Smooth muscle cell (in vitro differentiated cells): ENCODE measurements at regions not wholly inside any gene's neighbourhood (a gene's known extent, or its start where the extent isn't known, plus 50 kb on each side); places are given as distances from the start of the nearest gene placed in this dataset.

ENCODE experiments used
- DNase-seq: peaks from one replicate; lab custom pipeline; 2025; ENCODE audit not compliant: unreplicated experiment; lab: John Stamatoyannopoulos, UW
- H2AFZ ChIP-seq: fragments of 200-600 bp; sonication (generic); 2 replicates; pipeline ENCODE4 v1.6.0; 2016; ENCODE audit warnings: antibody characterized with exemption, low read depth, mild to moderate bottlenecking
- H3F3A ChIP-seq: fragments of 200-600 bp; sonication (generic); 2 replicates; pipeline ENCODE4 v1.6.0; 2017; ENCODE audit warnings: antibody characterized with exemption, low read depth
- H3K27ac ChIP-seq: fragments of 200-600 bp; sonication (generic); 2 replicates; pipeline ENCODE4 v1.5.1; 2016; ENCODE audit warnings: low read depth, mild to moderate bottlenecking
- H3K27me3 ChIP-seq: fragments of 200-600 bp; sonication (generic); 2 replicates; pipeline ENCODE4 v1.6.1; 2016; ENCODE audit warnings: low read depth, mild to moderate bottlenecking
- H3K36me3 ChIP-seq: fragments of 200-600 bp; sonication (generic); 2 replicates; pipeline ENCODE4 v1.5.1; 2016; ENCODE audit warnings: low read depth
- H3K4me1 ChIP-seq: fragments of 200-600 bp; sonication (generic); 2 replicates; pipeline ENCODE4 v1.5.1; 2016; ENCODE audit warnings: low read depth
- H3K4me2 ChIP-seq: fragments of 200-600 bp; sonication (generic); 2 replicates; pipeline ENCODE4 v1.6.0; 2016; ENCODE audit warnings: mild to moderate bottlenecking
- H3K4me3 ChIP-seq: fragments of 200-600 bp; sonication (generic); 2 replicates; pipeline ENCODE4 v1.5.1; 2016; ENCODE audit warnings: mild to moderate bottlenecking
- H3K79me2 ChIP-seq: fragments of 200-600 bp; sonication (generic); 2 replicates; pipeline ENCODE4 v1.6.0; 2016; ENCODE audit warnings: low read depth, mild to moderate bottlenecking
- H3K9ac ChIP-seq: fragments of 200-600 bp; sonication (generic); 2 replicates; pipeline ENCODE4 v1.6.0; 2016; ENCODE audit warnings: low read depth
- H3K9me3 ChIP-seq: fragments of 200-600 bp; sonication (generic); replicated peaks from 2 replicates; pipeline ENCODE4 v1.5.1; 2016; ENCODE audit warnings: low read depth
- H4K20me1 ChIP-seq: fragments of 200-600 bp; sonication (generic); 2 replicates; pipeline ENCODE4 v1.6.0; 2016; ENCODE audit warnings: low read depth
- WGBS: methylation state at CpG from one replicate; pipeline ENCODE4 v1.1.7; 2016; ENCODE audit warnings: low lambda C conversion rate; 5-methylcytosine and 5-hydroxymethylcytosine counted together
- TF ChIP-seq, protein P1 (sequence below): fragments of 200-600 bp; sonication (generic); IDR thresholded peaks from 2 replicates; pipeline ENCODE4 v1.5.1; 2017; ENCODE audit warnings: borderline replicate concordance, mild to moderate bottlenecking, antibody characterized with exemption; ENCODE audit not compliant: insufficient read depth, poor library complexity, severe bottlenecking

- H3F3A ChIP-seq = no peaks in the 10 kb centered on the region
- TF ChIP-seq, protein P1, sequence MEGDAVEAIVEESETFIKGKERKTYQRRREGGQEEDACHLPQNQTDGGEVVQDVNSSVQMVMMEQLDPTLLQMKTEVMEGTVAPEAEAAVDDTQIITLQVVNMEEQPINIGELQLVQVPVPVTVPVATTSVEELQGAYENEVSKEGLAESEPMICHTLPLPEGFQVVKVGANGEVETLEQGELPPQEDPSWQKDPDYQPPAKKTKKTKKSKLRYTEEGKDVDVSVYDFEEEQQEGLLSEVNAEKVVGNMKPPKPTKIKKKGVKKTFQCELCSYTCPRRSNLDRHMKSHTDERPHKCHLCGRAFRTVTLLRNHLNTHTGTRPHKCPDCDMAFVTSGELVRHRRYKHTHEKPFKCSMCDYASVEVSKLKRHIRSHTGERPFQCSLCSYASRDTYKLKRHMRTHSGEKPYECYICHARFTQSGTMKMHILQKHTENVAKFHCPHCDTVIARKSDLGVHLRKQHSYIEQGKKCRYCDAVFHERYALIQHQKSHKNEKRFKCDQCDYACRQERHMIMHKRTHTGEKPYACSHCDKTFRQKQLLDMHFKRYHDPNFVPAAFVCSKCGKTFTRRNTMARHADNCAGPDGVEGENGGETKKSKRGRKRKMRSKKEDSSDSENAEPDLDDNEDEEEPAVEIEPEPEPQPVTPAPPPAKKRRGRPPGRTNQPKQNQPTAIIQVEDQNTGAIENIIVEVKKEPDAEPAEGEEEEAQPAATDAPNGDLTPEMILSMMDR = no peak
- no peak for DNase-seq
- H3K4me3 ChIP-seq = no peak overlapping the region
- no peak overlapping the region for H3K27ac ChIP-seq
- H3K27me3 ChIP-seq = no peaks in the 10 kb centered on the region
- H3K9ac ChIP-seq = no peak overlapping the region
- 43% methylated on average over 1 of the region's 1 CpG for WGBS
- no peaks in the 10 kb centered on the region for H3K9me3 ChIP-seq
- no peaks in the 10 kb centered on the region for H3K4me1 ChIP-seq
- no peak overlapping the region for H3K4me2 ChIP-seq
- H4K20me1 ChIP-seq = no peaks in the 10 kb centered on the region
- no peak overlapping the region for H2AFZ ChIP-seq
- no peaks in the 10 kb centered on the region for H3K36me3 ChIP-seq
- no peaks in the 10 kb centered on the region for H3K79me2 ChIP-seq
These were observed 381.2 kb upstream of the FAR2 start for GRCh38 chr12:28767836-28768348.

DNA sequence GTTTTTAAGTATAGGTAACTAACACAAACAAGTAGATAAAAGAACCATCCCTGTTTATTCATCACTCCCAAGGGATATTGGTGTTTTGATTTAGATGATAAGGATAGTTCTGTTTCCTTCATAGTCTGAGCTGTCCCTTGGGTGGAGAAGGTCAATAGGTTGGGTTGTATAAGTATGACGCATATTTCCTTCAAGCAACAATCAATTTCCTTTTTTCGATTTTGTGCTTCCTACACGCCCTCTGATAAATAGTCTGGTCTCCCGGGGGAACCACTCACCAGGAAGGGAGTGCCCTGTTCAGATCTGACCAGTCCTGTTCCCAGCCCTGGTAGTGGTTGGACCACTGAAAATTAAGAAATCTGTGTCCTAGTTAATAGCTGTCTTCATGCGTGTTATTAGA lies 378.8 kb upstream of the FAR2 start:
- Histone ChIP-seq H3K4me2 (no peak overlapping the region), H3K79me2 (no peaks in the 10 kb centered on the region), H3K27ac (no peak overlapping the region), H3K4me3 (no peak overlapping the region), H3K9ac (no peak overlapping the region), H2AFZ (no peak overlapping the region), H3F3A (no peaks in the 10 kb centered on the region), H3K9me3 (no peaks in the 10 kb centered on the region), H4K20me1 (no peaks in the 10 kb centered on the region), H3K36me3 (no peaks in the 10 kb centered on the region), H3K4me1 (no peaks in the 10 kb centered on the region), H3K27me3 (no peaks in the 10 kb centered on the region)
- TF ChIP-seq, protein P1 = no peak
- WGBS = 94% methylated on average over 5 of the region's 5 CpGs
- DNase-seq = no peak

GRCh38 chr12:28771968-28772367 lies 377.1 kb upstream of the FAR2 start:
- H3K4me3 ChIP-seq = no peak overlapping the region
- no peak overlapping the region for H3K9ac ChIP-seq
- no peak overlapping the region for H3K27ac ChIP-seq
- H3K4me1 ChIP-seq = no peaks in the 10 kb centered on the region
- no peaks in the 10 kb centered on the region for H4K20me1 ChIP-seq
- no peak overlapping the region for H3K4me2 ChIP-seq
- no peaks in the 10 kb centered on the region for H3F3A ChIP-seq
- no peaks in the 10 kb centered on the region for H3K36me3 ChIP-seq
- no peaks in the 10 kb centered on the region for H3K27me3 ChIP-seq
- no peaks in the 10 kb centered on the region for H3K79me2 ChIP-seq
- no peaks in the 10 kb centered on the region for H3K9me3 ChIP-seq
- TF ChIP-seq, protein P1 = no peak
- H2AFZ ChIP-seq = no peak overlapping the region
- DNase-seq = no peak
- WGBS = 86% methylated on average over 4 of the region's 4 CpGs

- Histone ChIP-seq H3K79me2 (no peaks in the 10 kb centered on the region), H4K20me1 (no peaks in the 10 kb centered on the region), H3K36me3 (no peaks in the 10 kb centered on the region), H3K9ac (no peak overlapping the region), H3K9me3 (no peaks in the 10 kb centered on the region), H3K27ac (no peak overlapping the region), H3K27me3 (no peaks in the 10 kb centered on the region), H3K4me3 (no peak overlapping the region), H2AFZ (no peak overlapping the region), H3F3A (no peaks in the 10 kb centered on the region), H3K4me2 (no peak overlapping the region), H3K4me1 (no peaks in the 10 kb centered on the region)
- TF ChIP-seq, protein P1 = no peak
- no peak for DNase-seq
- WGBS = 96% methylated on average over 4 of the region's 4 CpGs
These were observed 373.5 kb upstream of the FAR2 start for GRCh38 chr12:28775556-28775955.
